ENCODE measurements at regions not wholly inside any gene's neighbourhood (a gene's known extent, or its start where the extent isn't known, plus 50 kb on each side); places are given as distances from the start of the nearest gene placed in this dataset.

DNA sequence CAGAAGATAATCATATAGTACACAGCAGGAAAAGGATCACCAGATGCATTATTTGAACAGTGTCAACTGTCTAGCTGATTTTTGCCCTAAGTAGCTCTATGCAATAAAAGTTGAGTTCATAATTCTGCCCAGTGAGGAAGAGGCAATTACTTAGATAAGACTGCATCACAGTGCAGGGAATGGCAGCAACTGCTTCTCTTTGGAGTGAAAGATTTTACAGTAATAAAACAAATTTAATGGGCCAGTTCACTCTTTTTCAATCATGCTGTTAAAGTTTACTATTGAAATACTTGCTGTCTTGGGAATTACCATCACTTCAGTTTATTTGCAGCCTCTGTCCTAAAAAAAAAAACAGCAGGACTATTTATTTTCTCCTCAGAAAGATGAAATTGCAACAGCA is 907.9 kb downstream of the ANKRD7 start:
- Histone ChIP-seq H3K36me3 (no peaks in the 10 kb centered on the region), H3K4me1 (replicated peaks) (no peaks in the 10 kb centered on the region), H3K4me3 (no peak overlapping the region), H3K27ac (no peak overlapping the region), H3K9me3 (no peaks in the 10 kb centered on the region), H3K27me3 (replicated peaks; ENCODE audit: insufficient read depth) (no peaks in the 10 kb centered on the region)
- intact Hi-C loops (cut with DNase I), result no loop called here
- TF ChIP-seq POLR2AphosphoS5 (IDR thresholded peaks at IDR 0.05) (no peak), POLR2A (IDR thresholded peaks at IDR 0.05) (no peak)
- TF ChIP-seq, protein P1, sequence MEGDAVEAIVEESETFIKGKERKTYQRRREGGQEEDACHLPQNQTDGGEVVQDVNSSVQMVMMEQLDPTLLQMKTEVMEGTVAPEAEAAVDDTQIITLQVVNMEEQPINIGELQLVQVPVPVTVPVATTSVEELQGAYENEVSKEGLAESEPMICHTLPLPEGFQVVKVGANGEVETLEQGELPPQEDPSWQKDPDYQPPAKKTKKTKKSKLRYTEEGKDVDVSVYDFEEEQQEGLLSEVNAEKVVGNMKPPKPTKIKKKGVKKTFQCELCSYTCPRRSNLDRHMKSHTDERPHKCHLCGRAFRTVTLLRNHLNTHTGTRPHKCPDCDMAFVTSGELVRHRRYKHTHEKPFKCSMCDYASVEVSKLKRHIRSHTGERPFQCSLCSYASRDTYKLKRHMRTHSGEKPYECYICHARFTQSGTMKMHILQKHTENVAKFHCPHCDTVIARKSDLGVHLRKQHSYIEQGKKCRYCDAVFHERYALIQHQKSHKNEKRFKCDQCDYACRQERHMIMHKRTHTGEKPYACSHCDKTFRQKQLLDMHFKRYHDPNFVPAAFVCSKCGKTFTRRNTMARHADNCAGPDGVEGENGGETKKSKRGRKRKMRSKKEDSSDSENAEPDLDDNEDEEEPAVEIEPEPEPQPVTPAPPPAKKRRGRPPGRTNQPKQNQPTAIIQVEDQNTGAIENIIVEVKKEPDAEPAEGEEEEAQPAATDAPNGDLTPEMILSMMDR (IDR thresholded peaks at IDR 0.05), result no peak
- DNase-seq (ENCODE audit: low spot score), result no peak

DNA sequence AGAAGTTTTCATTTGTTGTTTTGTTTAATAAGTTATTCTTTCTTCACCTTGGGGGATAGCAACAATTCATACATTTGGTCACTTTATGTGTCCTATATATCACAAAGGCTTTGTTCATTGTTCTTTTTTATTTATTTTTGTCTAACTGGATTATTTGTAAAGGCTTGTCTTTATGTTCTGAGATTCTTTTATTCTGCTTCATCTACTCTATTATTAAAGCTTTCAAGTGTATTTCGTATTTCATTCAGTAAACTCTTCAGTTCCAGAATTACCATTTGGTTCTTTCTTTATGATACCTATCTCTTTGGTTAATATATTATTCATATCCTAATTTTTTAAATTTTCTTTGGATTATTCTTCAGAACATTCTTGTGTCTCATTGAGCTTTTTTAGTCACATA is 942.9 kb downstream of the ANKRD7 start:
- Histone ChIP-seq H3K36me3 (no peaks in the 10 kb centered on the region), H3K4me1 (replicated peaks) (no peaks in the 10 kb centered on the region), H3K4me3 (no peak overlapping the region), H3K9me3 (no peaks in the 10 kb centered on the region), H3K27me3 (replicated peaks; ENCODE audit: insufficient read depth) (no peaks in the 10 kb centered on the region), H3K27ac (no peak overlapping the region)
- DNase-seq (ENCODE audit: low spot score), result no peak
- no peak for TF ChIP-seq POLR2AphosphoS5 (IDR thresholded peaks at IDR 0.05)
- TF ChIP-seq, protein P1 (IDR thresholded peaks at IDR 0.05), result no peak
- TF ChIP-seq POLR2A (IDR thresholded peaks at IDR 0.05), result no peak
- intact Hi-C loops (cut with DNase I), result no loop called here
- 83% methylated on average over 1 of the region's 1 CpG for WGBS

DNA sequence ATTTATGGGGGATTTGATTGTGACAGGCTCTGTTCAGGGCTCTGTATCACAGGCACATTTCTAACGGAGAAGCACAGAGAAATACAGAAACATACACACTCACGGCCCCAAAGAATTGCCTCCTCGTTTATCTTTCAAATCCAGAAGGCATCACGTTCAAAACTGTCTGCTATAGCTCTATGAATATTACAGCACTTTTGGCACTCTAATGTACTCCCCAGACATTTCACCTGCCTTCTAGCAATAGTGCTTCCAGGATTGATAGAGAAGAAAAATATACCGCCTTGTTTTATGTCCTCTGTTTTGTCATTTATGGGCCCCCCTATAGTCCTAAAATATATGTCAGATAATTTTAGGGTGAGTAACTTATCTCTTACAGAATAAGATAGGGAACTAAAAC is 947.5 kb downstream of the ANKRD7 start:
- TF ChIP-seq POLR2AphosphoS5 (IDR thresholded peaks at IDR 0.05), result no peak
- TF ChIP-seq, protein P1 (IDR thresholded peaks at IDR 0.05), result no peak
- no peak for TF ChIP-seq POLR2A (IDR thresholded peaks at IDR 0.05)
- Histone ChIP-seq H3K36me3 (no peaks in the 10 kb centered on the region), H3K4me3 (no peak overlapping the region), H3K9me3 (no peaks in the 10 kb centered on the region), H3K4me1 (replicated peaks) (no peaks in the 10 kb centered on the region), H3K27ac (no peak overlapping the region), H3K27me3 (replicated peaks; ENCODE audit: insufficient read depth) (no peaks in the 10 kb centered on the region)
- DNase-seq (ENCODE audit: low spot score), result no peak
- 82% methylated on average over 5 of the region's 5 CpGs for WGBS
- intact Hi-C loops (cut with DNase I), result loop anchor here (10.0 kb wide), 1 partner anchor 257 kb away; no protein-coding TSS in a partner anchor

DNA sequence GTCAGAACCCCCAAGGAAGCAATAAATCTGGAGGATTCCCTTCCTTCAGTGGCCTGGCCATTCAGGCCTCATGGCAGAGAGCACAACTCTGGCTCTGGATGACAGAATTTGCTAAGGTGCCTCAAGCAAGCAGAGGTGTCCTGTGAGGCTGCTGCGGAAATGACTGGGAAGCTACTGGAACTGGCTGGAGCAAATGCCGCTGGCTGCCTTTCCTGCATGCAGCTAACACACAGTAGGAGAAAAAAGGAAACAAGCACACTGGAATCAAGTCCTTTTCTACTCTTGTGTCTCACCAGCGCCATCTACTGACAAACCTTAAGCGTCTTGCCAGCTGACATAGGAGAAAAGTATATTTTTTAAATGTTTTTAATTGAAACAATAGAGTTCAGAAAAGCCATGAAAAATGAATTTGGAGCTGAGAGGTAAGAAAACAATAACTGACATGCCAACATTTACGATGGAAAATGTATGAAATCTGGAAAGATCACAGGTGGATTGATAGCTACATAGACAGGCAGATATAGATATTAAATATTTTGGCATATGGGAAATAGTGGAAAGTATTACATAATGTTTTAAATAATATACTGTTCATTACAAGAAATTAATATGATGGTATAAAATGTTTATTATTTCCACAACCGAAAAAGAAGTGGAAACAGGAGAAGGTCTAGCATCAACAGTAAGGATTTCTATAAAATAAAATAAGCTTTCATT is 951.6 kb downstream of the ANKRD7 start:
- WGBS, result 21% methylated on average over 6 of the region's 6 CpGs
- H3K27me3 ChIP-seq (replicated peaks; ENCODE audit: insufficient read depth), result no peaks in the 10 kb centered on the region
- H3K4me1 ChIP-seq (replicated peaks), result no peaks in the 10 kb centered on the region
- H3K9me3 ChIP-seq, result no peaks in the 10 kb centered on the region
- H3K27ac ChIP-seq, result no peak overlapping the region
- DNase-seq (ENCODE audit: low spot score), result peak; percentile 19
- TF ChIP-seq POLR2A (IDR thresholded peaks at IDR 0.05) (no peak), POLR2AphosphoS5 (IDR thresholded peaks at IDR 0.05) (no peak)
- TF ChIP-seq, protein P1 (IDR thresholded peaks at IDR 0.05), result peak; percentile 24 to 70 (median 54)
- H3K36me3 ChIP-seq, result no peaks in the 10 kb centered on the region
- intact Hi-C loops (cut with DNase I), result loop anchor here (10.0 kb wide), 1 partner anchor 261 kb away; no protein-coding TSS in a partner anchor
- no peak overlapping the region for H3K4me3 ChIP-seq

DNA sequence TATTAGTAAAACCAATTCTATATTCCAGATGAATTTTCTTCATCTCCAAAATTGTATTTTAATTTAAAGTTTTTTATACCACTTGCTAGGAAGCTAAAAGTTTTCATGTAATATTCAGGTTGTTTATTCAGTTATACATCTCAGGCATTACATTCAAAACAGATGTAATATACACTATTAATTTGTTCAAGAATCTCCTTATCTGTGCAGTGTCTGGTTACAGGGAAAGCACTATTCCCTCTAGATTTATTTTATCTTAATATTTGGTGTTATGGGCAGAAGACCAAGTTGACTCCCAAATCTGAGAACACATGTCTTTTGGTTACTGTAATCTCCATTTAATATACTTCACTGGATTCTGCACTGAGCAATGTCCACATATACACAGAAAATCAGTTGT is 953.4 kb downstream of the ANKRD7 start:
- Histone ChIP-seq H3K27ac (no peak overlapping the region), H3K4me1 (replicated peaks) (no peaks in the 10 kb centered on the region), H3K36me3 (no peaks in the 10 kb centered on the region), H3K27me3 (replicated peaks; ENCODE audit: insufficient read depth) (no peaks in the 10 kb centered on the region), H3K4me3 (no peak overlapping the region), H3K9me3 (no peaks in the 10 kb centered on the region)
- DNase-seq (ENCODE audit: low spot score), result no peak
- intact Hi-C loops (cut with DNase I), result loop anchor here (10.0 kb wide), 1 partner anchor 263 kb away; no protein-coding TSS in a partner anchor
- TF ChIP-seq POLR2AphosphoS5 (IDR thresholded peaks at IDR 0.05), result no peak
- no peak for TF ChIP-seq POLR2A (IDR thresholded peaks at IDR 0.05)
- TF ChIP-seq, protein P1 (IDR thresholded peaks at IDR 0.05), result no peak
